K562 (cell line): ENCODE measurements at regions not wholly inside any gene's neighbourhood (a gene's known extent, or its start where the extent isn't known, plus 50 kb on each side); places are given as distances from the start of the nearest gene placed in this dataset.
A peak's percentile ranks its signal among the peaks of the same experiment; 100 is the strongest.

Experiments
- HMG20B ChIP-seq: fragments of 250-450 bp; sonication (Bioruptor Pico); IDR thresholded peaks from 2 replicates; pipeline ENCODE4 v1.5.0; 2021; ENCODE audit warnings: mild to moderate bottlenecking
- NCOA6 ChIP-seq: fragments of 450-650 bp; IDR thresholded peaks from 2 replicates; pipeline ENCODE4 v1.6.1; 2017; ENCODE audit warnings: mild to moderate bottlenecking
- NFXL1 ChIP-seq: fragments of 450-650 bp; formaldehyde crosslinking; IDR thresholded peaks from 2 replicates; pipeline ENCODE4 v1.4.0; 2021; ENCODE audit warnings: mild to moderate bottlenecking
- NR2C1 ChIP-seq, 2 experiments: fragments of 450-650 bp; IDR thresholded peaks; 2 replicates each; pipeline ENCODE4 v1.6.1; 2017; ENCODE audit warnings: mild to moderate bottlenecking in 2 of 2, antibody characterized with exemption in 1 of 2, inconsistent platforms in 1 of 2, missing compliant biosample characterization in 1 of 2, missing genetic modification characterization in 1 of 2
- PCBP1 ChIP-seq: fragments of 200-400 bp; formaldehyde crosslinking; IDR thresholded peaks from 2 replicates; pipeline ENCODE4 v1.6.1; 2018; ENCODE audit warnings: mild to moderate bottlenecking, low read depth, low read length; ENCODE audit not compliant: poor library complexity, severe bottlenecking
- RB1 ChIP-seq: fragments of 450-650 bp; IDR thresholded peaks from 2 replicates; pipeline ENCODE4 v1.6.1; 2017; ENCODE audit warnings: low read depth, mild to moderate bottlenecking
- SRF ChIP-seq, 2 experiments: fragments of 250-450, 450-650 bp in 1 of 2; sonication (Bioruptor Pico) in 1 of 2; sonication (generic) in 1 of 2; formaldehyde crosslinking; IDR thresholded peaks; 2 replicates each; pipeline versions ENCODE4 v1.5.0 to v1.5.1; 2020 to 2022; ENCODE audit warnings: mild to moderate bottlenecking in 1 of 2, missing genetic modification reagents in 1 of 2
- TCFL5 ChIP-seq: fragments of 250-450 bp; sonication (Bioruptor Pico); conservative IDR thresholded peaks from 2 replicates; pipeline ENCODE4 v1.6.1; 2021; ENCODE audit warnings: mild to moderate bottlenecking, moderate library complexity, matching md5 sums
- U2AF2 ChIP-seq: fragments of 200-400 bp; formaldehyde crosslinking; optimal IDR thresholded peaks from 2 replicates; pipeline ENCODE3; 2017; ENCODE audit warnings: low read depth, mild to moderate bottlenecking, low read length
- TF ChIP-seq, protein P1 (sequence below): fragments of 250-450 bp; sonication (Bioruptor Pico); IDR thresholded peaks from 2 replicates; pipeline ENCODE4 v1.5.1; 2021; ENCODE audit warnings: mild to moderate bottlenecking
- TF ChIP-seq, protein P2 (sequence below): sonication (generic); formaldehyde crosslinking; IDR thresholded peaks from 2 replicates; pipeline ENCODE4 v1.8.0; 2022; ENCODE audit warnings: mild to moderate bottlenecking, missing genetic modification reagents

DNA sequence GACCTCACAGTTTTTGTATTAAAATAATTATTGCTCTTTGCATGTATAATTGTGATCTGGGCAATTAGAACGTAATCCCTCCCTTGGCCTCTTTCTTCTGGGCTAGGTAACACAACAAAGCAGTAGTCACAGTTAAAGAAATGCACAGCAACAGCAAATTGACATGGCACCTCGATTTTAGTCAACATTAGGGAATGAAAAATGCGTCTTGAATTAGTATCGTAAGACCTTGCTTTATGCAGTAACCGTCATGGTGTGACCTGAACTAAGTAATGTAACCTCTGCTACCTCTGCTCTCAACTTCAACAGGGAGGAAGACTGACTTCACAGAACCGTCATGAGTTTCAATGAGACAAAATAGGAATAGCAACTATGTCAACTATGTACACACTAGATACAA lies 265.4 kb upstream of the MAF start (continued):
- no peak for TF ChIP-seq NR2C1 (IDR thresholded peaks at IDR 0.05)
- TF ChIP-seq NR2C1 (tag; IDR thresholded peaks at IDR 0.05), result peak; percentile 32; the same call in 1 of the 2 replicates
- TF ChIP-seq, protein P1, sequence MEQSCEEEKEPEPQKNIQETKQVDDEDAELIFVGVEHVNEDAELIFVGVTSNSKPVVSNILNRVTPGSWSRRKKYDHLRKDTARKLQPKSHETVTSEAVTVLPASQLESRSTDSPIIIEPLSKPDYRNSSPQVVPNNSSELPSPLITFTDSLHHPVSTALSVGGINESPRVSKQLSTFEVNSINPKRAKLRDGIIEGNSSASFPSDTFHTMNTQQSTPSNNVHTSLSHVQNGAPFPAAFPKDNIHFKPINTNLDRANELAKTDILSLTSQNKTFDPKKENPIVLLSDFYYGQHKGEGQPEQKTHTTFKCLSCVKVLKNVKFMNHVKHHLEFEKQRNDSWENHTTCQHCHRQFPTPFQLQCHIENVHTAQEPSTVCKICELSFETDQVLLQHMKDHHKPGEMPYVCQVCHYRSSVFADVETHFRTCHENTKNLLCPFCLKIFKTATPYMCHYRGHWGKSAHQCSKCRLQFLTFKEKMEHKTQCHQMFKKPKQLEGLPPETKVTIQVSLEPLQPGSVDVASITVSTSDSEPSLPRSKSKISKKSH (CRISPR knock-in tag), result no peak
- no peak for TF ChIP-seq NCOA6
- no peak for TF ChIP-seq SRF (CRISPR knock-in tag; IDR thresholded peaks at IDR 0.05)
- no peak for TF ChIP-seq PCBP1
- TF ChIP-seq NFXL1 (CRISPR knock-in tag), result 0 out of 2 replicates have a peak, but pooled peaks have one; percentile 52
- no peak for TF ChIP-seq HMG20B (CRISPR knock-in tag)
- TF ChIP-seq U2AF2, result no peak
- TF ChIP-seq, protein P2, sequence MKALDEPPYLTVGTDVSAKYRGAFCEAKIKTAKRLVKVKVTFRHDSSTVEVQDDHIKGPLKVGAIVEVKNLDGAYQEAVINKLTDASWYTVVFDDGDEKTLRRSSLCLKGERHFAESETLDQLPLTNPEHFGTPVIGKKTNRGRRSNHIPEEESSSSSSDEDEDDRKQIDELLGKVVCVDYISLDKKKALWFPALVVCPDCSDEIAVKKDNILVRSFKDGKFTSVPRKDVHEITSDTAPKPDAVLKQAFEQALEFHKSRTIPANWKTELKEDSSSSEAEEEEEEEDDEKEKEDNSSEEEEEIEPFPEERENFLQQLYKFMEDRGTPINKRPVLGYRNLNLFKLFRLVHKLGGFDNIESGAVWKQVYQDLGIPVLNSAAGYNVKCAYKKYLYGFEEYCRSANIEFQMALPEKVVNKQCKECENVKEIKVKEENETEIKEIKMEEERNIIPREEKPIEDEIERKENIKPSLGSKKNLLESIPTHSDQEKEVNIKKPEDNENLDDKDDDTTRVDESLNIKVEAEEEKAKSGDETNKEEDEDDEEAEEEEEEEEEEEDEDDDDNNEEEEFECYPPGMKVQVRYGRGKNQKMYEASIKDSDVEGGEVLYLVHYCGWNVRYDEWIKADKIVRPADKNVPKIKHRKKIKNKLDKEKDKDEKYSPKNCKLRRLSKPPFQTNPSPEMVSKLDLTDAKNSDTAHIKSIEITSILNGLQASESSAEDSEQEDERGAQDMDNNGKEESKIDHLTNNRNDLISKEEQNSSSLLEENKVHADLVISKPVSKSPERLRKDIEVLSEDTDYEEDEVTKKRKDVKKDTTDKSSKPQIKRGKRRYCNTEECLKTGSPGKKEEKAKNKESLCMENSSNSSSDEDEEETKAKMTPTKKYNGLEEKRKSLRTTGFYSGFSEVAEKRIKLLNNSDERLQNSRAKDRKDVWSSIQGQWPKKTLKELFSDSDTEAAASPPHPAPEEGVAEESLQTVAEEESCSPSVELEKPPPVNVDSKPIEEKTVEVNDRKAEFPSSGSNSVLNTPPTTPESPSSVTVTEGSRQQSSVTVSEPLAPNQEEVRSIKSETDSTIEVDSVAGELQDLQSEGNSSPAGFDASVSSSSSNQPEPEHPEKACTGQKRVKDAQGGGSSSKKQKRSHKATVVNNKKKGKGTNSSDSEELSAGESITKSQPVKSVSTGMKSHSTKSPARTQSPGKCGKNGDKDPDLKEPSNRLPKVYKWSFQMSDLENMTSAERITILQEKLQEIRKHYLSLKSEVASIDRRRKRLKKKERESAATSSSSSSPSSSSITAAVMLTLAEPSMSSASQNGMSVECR (CRISPR knock-in tag), result no peak
- no peak for TF ChIP-seq TCFL5
- no peak for TF ChIP-seq RB1
